ENCODE measurements at regions not wholly inside any gene's neighbourhood (a gene's known extent, or its start where the extent isn't known, plus 50 kb on each side); places are given as distances from the start of the nearest gene placed in this dataset.

DNA sequence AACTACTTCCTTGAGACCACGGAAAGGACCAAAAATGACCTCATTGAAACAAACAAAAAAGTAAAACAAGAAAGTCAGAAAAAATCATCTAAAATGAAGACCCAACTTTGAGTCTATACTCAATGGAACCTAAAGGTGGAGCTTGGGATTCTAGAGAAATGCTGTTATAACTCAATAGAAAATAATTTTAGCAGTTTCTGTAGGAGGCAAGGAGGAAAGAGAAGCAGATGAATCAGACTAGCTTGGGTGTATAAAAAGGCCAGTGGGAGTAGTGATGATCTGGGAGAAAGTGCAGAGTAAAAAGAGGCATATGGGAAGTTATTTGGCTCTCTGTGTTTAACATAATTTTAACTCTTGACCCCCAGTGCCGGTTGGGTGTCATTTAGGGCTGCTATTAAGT lies 94.4 kb downstream of the TMCO5A start:
- TF ChIP-seq, protein P1, sequence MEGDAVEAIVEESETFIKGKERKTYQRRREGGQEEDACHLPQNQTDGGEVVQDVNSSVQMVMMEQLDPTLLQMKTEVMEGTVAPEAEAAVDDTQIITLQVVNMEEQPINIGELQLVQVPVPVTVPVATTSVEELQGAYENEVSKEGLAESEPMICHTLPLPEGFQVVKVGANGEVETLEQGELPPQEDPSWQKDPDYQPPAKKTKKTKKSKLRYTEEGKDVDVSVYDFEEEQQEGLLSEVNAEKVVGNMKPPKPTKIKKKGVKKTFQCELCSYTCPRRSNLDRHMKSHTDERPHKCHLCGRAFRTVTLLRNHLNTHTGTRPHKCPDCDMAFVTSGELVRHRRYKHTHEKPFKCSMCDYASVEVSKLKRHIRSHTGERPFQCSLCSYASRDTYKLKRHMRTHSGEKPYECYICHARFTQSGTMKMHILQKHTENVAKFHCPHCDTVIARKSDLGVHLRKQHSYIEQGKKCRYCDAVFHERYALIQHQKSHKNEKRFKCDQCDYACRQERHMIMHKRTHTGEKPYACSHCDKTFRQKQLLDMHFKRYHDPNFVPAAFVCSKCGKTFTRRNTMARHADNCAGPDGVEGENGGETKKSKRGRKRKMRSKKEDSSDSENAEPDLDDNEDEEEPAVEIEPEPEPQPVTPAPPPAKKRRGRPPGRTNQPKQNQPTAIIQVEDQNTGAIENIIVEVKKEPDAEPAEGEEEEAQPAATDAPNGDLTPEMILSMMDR (IDR thresholded peaks at IDR 0.05; ENCODE audit: poor library complexity) = no peak
- no peak for TF ChIP-seq EZH2 (IDR thresholded peaks at IDR 0.05; ENCODE audit: borderline replicate concordance)
- no peak for TF ChIP-seq EZH2phosphoT487 (IDR thresholded peaks at IDR 0.05; ENCODE audit: low read depth, severe bottlenecking, unreplicated experiment)
